Gastroesophageal sphincter (tissue), 4 donors: ENCODE measurements at regions not wholly inside any gene's neighbourhood (a gene's known extent, or its start where the extent isn't known, plus 50 kb on each side); places are given as distances from the start of the nearest gene placed in this dataset.

Experiments
- ATAC-seq: fragments of 150-250 bp; one replicate; pipeline ENCODE4 v1.9.1; 2016; ENCODE audit warnings: mild to moderate bottlenecking, moderate library complexity
- H3K27ac ChIP-seq, 4 donors: fragments of 200-600 bp; sonication (generic) in 3 of 4; 1 replicate in 3 of 4; 2 replicates in 1 of 4; pipeline ENCODE4 v1.5.1; 2016 to 2019
- H3K27me3 ChIP-seq: fragments of 200-600 bp; sonication (generic); one replicate; pipeline ENCODE4 v1.5.1; 2019
- H3K36me3 ChIP-seq, 2 donors: fragments of 200-600 bp; sonication (generic); one replicate each; pipeline ENCODE4 v1.5.1; 2019; ENCODE audit warnings: control low read depth in 1 of 2
- H3K4me1 ChIP-seq, 3 donors: fragments of 200-600 bp; sonication (generic); 1 replicate in 2 of 3; 2 replicates in 1 of 3; pipeline ENCODE4 v1.5.1; 2016 to 2019; ENCODE audit warnings: control low read depth in 2 of 3
- H3K4me3 ChIP-seq, 2 donors: fragments of 200-600 bp; sonication (generic); one replicate each; pipeline ENCODE4 v1.5.1; 2019; ENCODE audit warnings: mild to moderate bottlenecking in 1 of 2, moderate library complexity in 1 of 2
- H3K9me3 ChIP-seq, 3 donors: fragments of 200-600 bp; sonication (generic); one replicate each; pipeline ENCODE4 v1.5.1; 2017 to 2019; ENCODE audit warnings: control low read depth in 2 of 3
- CTCF ChIP-seq, 4 experiments: fragments of 200-600 bp in 2 of 4; fragments of 450-650 bp in 2 of 4; sonication (generic) in 1 of 4; IDR thresholded peaks; one replicate each; pipeline ENCODE4 v1.5.1; 2017 to 2019; ENCODE audit warnings: antibody characterized with exemption in 4 of 4, mild to moderate bottlenecking in 2 of 4, moderate library complexity in 2 of 4
- EP300 ChIP-seq: sonication (generic); formaldehyde crosslinking; IDR thresholded peaks from one replicate; pipeline ENCODE4 v1.6.1; 2017; ENCODE audit warnings: antibody characterized with exemption, mild to moderate bottlenecking
- POLR2A ChIP-seq, 2 donors: fragments of 450-650 bp; IDR thresholded peaks; one replicate each; pipeline ENCODE4 v1.6.1; 2017; ENCODE audit warnings: antibody characterized with exemption in 2 of 2, mild to moderate bottlenecking in 2 of 2, moderate library complexity in 1 of 2
- POLR2AphosphoS5 ChIP-seq: sonication (generic); formaldehyde crosslinking; IDR thresholded peaks from one replicate; pipeline ENCODE4 v1.6.1; 2017; ENCODE audit warnings: antibody characterized with exemption
- WGBS, 2 donors: methylation state at CpG; one replicate each; pipeline ENCODE4 v1.1.5; 2018; ENCODE audit warnings: low coverage in 1 of 2; 5-methylcytosine and 5-hydroxymethylcytosine counted together

GRCh38 chr2:100208141-100208770 is 65.9 kb upstream of the AFF3 start:
- 73% methylated on average over 6 to 11 of the region's 13 CpGs for WGBS, 2 donors
- no peak for ATAC-seq

GRCh38 chr2:100207411-100207885 is 65.1 kb upstream of the AFF3 start:
- no peak for TF ChIP-seq POLR2AphosphoS5
- no peak for ATAC-seq
- WGBS, 2 donors, result 63 to 85% methylated on average over 4 to 5 of the region's 6 CpGs

More at GRCh38 chr2:100208141-100208770, 65.9 kb upstream of the AFF3 start:
- H3K4me3 ChIP-seq, result no peak overlapping the region
- no peaks in the 10 kb centered on the region for H3K36me3 ChIP-seq
- no peak for TF ChIP-seq POLR2AphosphoS5
- TF ChIP-seq CTCF (IDR thresholded peaks at IDR 0.05), result peak in 1 of 4 experiments; percentile 20
- no peaks in the 10 kb centered on the region for H3K9me3 ChIP-seq
- H3K27ac ChIP-seq, result no peak overlapping the region
- H3K27me3 ChIP-seq, result no peaks in the 10 kb centered on the region
- peaks cover 0 to 9% (median 2%) of the 10 kb centered on the region in 3 donors for H3K4me1 ChIP-seq

GRCh38 chr2:100206731-100207255 is 64.4 kb upstream of the AFF3 start:
- 82 to 96% methylated on average over 3 of the region's 3 CpGs for WGBS, 2 donors
- TF ChIP-seq EP300, result no peak
- no peak for TF ChIP-seq POLR2A (IDR thresholded peaks at IDR 0.05)
- no peak for TF ChIP-seq POLR2AphosphoS5
- no peak for TF ChIP-seq CTCF (IDR thresholded peaks at IDR 0.05)
- H3K36me3 ChIP-seq, result no peaks in the 10 kb centered on the region
- ATAC-seq, result no peak
- H3K27me3 ChIP-seq, result no peaks in the 10 kb centered on the region
- H3K27ac ChIP-seq, result no peak overlapping the region
- no peaks in the 10 kb centered on the region for H3K4me1 ChIP-seq
- no peak overlapping the region for H3K4me3 ChIP-seq
- no peaks in the 10 kb centered on the region for H3K9me3 ChIP-seq

More at GRCh38 chr2:100207411-100207885, 65.1 kb upstream of the AFF3 start:
- Histone ChIP-seq H3K36me3 (no peaks in the 10 kb centered on the region), H3K9me3 (no peaks in the 10 kb centered on the region), H3K27me3 (no peaks in the 10 kb centered on the region), H3K4me1 (peaks cover 0 to 1% (median 0%) of the 10 kb centered on the region in 3 donors), H3K27ac (no peak overlapping the region), H3K4me3 (no peak overlapping the region)

- WGBS, 2 donors, result 79 to 91% methylated on average over 5 to 6 of the region's 7 CpGs
- TF ChIP-seq POLR2A (IDR thresholded peaks at IDR 0.05) (no peak), EP300 (no peak), CTCF (IDR thresholded peaks at IDR 0.05) (no peak), POLR2AphosphoS5 (no peak)
- ATAC-seq, result no peak
- Histone ChIP-seq H3K27ac (no peak overlapping the region), H3K9me3 (no peaks in the 10 kb centered on the region), H3K36me3 (no peaks in the 10 kb centered on the region), H3K27me3 (no peaks in the 10 kb centered on the region), H3K4me1 (no peaks in the 10 kb centered on the region), H3K4me3 (no peak overlapping the region)
Observed at GRCh38 chr2:100205174-100205573, 62.8 kb upstream of the AFF3 start.

- TF ChIP-seq POLR2AphosphoS5, result no peak
- TF ChIP-seq EP300, result no peak
- no peak for TF ChIP-seq CTCF (IDR thresholded peaks at IDR 0.05)
- no peak for TF ChIP-seq POLR2A (IDR thresholded peaks at IDR 0.05)
- no peak for ATAC-seq
- no peaks in the 10 kb centered on the region for H3K27me3 ChIP-seq
- no peak overlapping the region for H3K27ac ChIP-seq
- no peaks in the 10 kb centered on the region for H3K9me3 ChIP-seq
- H3K4me3 ChIP-seq, result no peak overlapping the region
- H3K36me3 ChIP-seq, result no peaks in the 10 kb centered on the region
- 86 to 88% methylated on average over 3 to 5 of the region's 6 CpGs for WGBS, 2 donors
- peaks cover 0 to 20% (median 16%) of the 10 kb centered on the region in 3 donors for H3K4me1 ChIP-seq
Observed at GRCh38 chr2:100202567-100202966, 60.2 kb upstream of the AFF3 start.
